Keratinocyte (primary cell): ENCODE measurements at regions not wholly inside any gene's neighbourhood (a gene's known extent, or its start where the extent isn't known, plus 50 kb on each side); places are given as distances from the start of the nearest gene placed in this dataset.
"Not testable (repeated sequence)": the region's sequence is repeated elsewhere in the genome, so short reads cannot be mapped to it uniquely, and the experiment has no call there.

Experiments used
- DNase-seq: peaks from one replicate; pipeline ENCODE4 v3.0.0-alpha.2; 2011; ENCODE audit warnings: low read depth, missing footprints, low spot score
- FAIRE-seq: peaks from 2 replicates; lab custom pipeline; 2011; peaks lifted over from hg19 to GRCh38; lab: Jason Lieb, UNC
- H2AFZ ChIP-seq: 2 replicates; pipeline ENCODE4 v1.6.0; 2012; ENCODE audit warnings: low read length, control low read depth, inconsistent platforms; ENCODE audit not compliant: control insufficient read depth
- H3K27ac ChIP-seq: 2 replicates; pipeline ENCODE4 v1.5.1; 2011; ENCODE audit warnings: low read length; ENCODE audit not compliant: control insufficient read depth, insufficient read depth
- H3K27me3 ChIP-seq: 3 replicates; pipeline ENCODE4 v1.6.0; 2011; ENCODE audit warnings: low read length; ENCODE audit not compliant: control insufficient read depth, insufficient read depth; ENCODE audit errors: extremely low read depth
- H3K36me3 ChIP-seq, 2 experiments: 2 replicates in 1 of 2; 3 replicates in 1 of 2; pipeline ENCODE4 v1.5.1; 2011; ENCODE audit warnings: low read length in 2 of 2, mild to moderate bottlenecking in 1 of 2; ENCODE audit not compliant: control insufficient read depth in 2 of 2, insufficient read depth in 2 of 2; ENCODE audit errors: extremely low read depth in 1 of 2
- H3K4me1 ChIP-seq: 3 replicates; pipeline ENCODE4 v1.5.1; 2011; ENCODE audit warnings: low read length; ENCODE audit not compliant: control insufficient read depth, insufficient read depth; ENCODE audit errors: extremely low read depth
- H3K4me2 ChIP-seq: 3 replicates; pipeline ENCODE4 v1.6.0; 2011; ENCODE audit warnings: low read depth, low read length; ENCODE audit not compliant: control insufficient read depth, insufficient read depth; ENCODE audit errors: extremely low read depth
- H3K4me3 ChIP-seq, 3 experiments: fragments of 200-600 bp in 1 of 3; sonication (generic) in 1 of 3; 2 replicates in 2 of 3; 3 replicates in 1 of 3; pipeline ENCODE4 v1.5.1; 2011 to 2016; ENCODE audit warnings: low read length in 3 of 3, mild to moderate bottlenecking in 3 of 3, control low read depth in 2 of 3, inconsistent platforms in 1 of 3, low read depth in 1 of 3, mixed read lengths in 1 of 3, mixed run types in 1 of 3, moderate library complexity in 1 of 3; ENCODE audit not compliant: control insufficient read depth in 2 of 3, insufficient read depth in 2 of 3; ENCODE audit errors: extremely low read depth in 1 of 3
- H3K79me2 ChIP-seq: 2 replicates; pipeline ENCODE4 v1.6.0; 2012; ENCODE audit warnings: low read length; ENCODE audit not compliant: control insufficient read depth, insufficient read depth
- H3K9ac ChIP-seq: 3 replicates; pipeline ENCODE4 v1.6.0; 2011; ENCODE audit warnings: low read length; ENCODE audit not compliant: control insufficient read depth, insufficient read depth; ENCODE audit errors: extremely low read depth
- H3K9me1 ChIP-seq: 3 replicates; pipeline ENCODE4 v1.6.0; 2011; ENCODE audit warnings: low read length; ENCODE audit not compliant: control insufficient read depth, insufficient read depth; ENCODE audit errors: extremely low read depth
- H3K9me3 ChIP-seq: 2 replicates; pipeline ENCODE4 v1.5.1; 2012; ENCODE audit warnings: low read depth, low read length; ENCODE audit not compliant: control insufficient read depth
- H4K20me1 ChIP-seq: 3 replicates; pipeline ENCODE4 v1.6.0; 2011; ENCODE audit warnings: low read length; ENCODE audit not compliant: control insufficient read depth, insufficient read depth; ENCODE audit errors: extremely low read depth
- dilution Hi-C: fragments of 300-500 bp; cut with MboI; formaldehyde crosslinking; loops from one replicate; pipeline ENCODE4 v1.7.0; 2020; ENCODE audit warnings: low sequenced_read_pairs; ENCODE audit not compliant: extremely low pct_ligation_motif_present

GRCh38 chr15:20045165-20045564 lies 496.4 kb downstream of the GOLGA6L6 start:
- H3K4me3 ChIP-seq, H2AFZ ChIP-seq, H3K9me1 ChIP-seq, H3K27ac ChIP-seq, H3K4me2 ChIP-seq, H3K9ac ChIP-seq, H3K36me3 ChIP-seq, H4K20me1 ChIP-seq, H3K9me3 ChIP-seq, dilution Hi-C loops, DNase-seq, H3K27me3 ChIP-seq, FAIRE-seq, H3K79me2 ChIP-seq, H3K4me1 ChIP-seq: not testable (repeated sequence)

- H3K27ac ChIP-seq, FAIRE-seq, H3K4me2 ChIP-seq: not testable (repeated sequence)
These were observed 500.9 kb downstream of the GOLGA6L6 start for GRCh38 chr15:20040691-20041090.

GRCh38 chr15:20025040-20025439 lies 516.6 kb downstream of the GOLGA6L6 start:
- H3K4me1 ChIP-seq, H3K4me2 ChIP-seq, H3K4me3 ChIP-seq, H3K27me3 ChIP-seq, H3K9ac ChIP-seq, H2AFZ ChIP-seq, H3K79me2 ChIP-seq, H3K36me3 ChIP-seq, DNase-seq, H3K27ac ChIP-seq, H4K20me1 ChIP-seq, H3K9me3 ChIP-seq, FAIRE-seq, H3K9me1 ChIP-seq, dilution Hi-C loops: not testable (repeated sequence)

More at GRCh38 chr15:20040691-20041090, 500.9 kb downstream of the GOLGA6L6 start:
- H3K27me3 ChIP-seq, H3K4me1 ChIP-seq, H3K9me1 ChIP-seq, DNase-seq, H3K36me3 ChIP-seq, H3K79me2 ChIP-seq, H3K4me3 ChIP-seq, H4K20me1 ChIP-seq, H3K9me3 ChIP-seq, H2AFZ ChIP-seq, dilution Hi-C loops, H3K9ac ChIP-seq: not testable (repeated sequence)

- H3K9me1 ChIP-seq, H3K27me3 ChIP-seq, H3K27ac ChIP-seq, H4K20me1 ChIP-seq, DNase-seq, H2AFZ ChIP-seq, H3K9ac ChIP-seq, H3K4me1 ChIP-seq, H3K79me2 ChIP-seq, H3K9me3 ChIP-seq, H3K36me3 ChIP-seq, H3K4me3 ChIP-seq, H3K4me2 ChIP-seq, FAIRE-seq, dilution Hi-C loops: not testable (repeated sequence)
These were observed 519.3 kb downstream of the GOLGA6L6 start for GRCh38 chr15:20022349-20022748.

GRCh38 chr15:20021351-20021750 lies 520.2 kb downstream of the GOLGA6L6 start:
- DNase-seq, FAIRE-seq, dilution Hi-C loops, H3K4me2 ChIP-seq, H3K9me1 ChIP-seq, H3K4me3 ChIP-seq, H3K79me2 ChIP-seq, H3K4me1 ChIP-seq, H3K36me3 ChIP-seq, H2AFZ ChIP-seq, H3K9me3 ChIP-seq, H3K27me3 ChIP-seq, H3K27ac ChIP-seq, H3K9ac ChIP-seq, H4K20me1 ChIP-seq: not testable (repeated sequence)
